ENCODE measurements at regions not wholly inside any gene's neighbourhood (a gene's known extent, or its start where the extent isn't known, plus 50 kb on each side); places are given as distances from the start of the nearest gene placed in this dataset.

DNA sequence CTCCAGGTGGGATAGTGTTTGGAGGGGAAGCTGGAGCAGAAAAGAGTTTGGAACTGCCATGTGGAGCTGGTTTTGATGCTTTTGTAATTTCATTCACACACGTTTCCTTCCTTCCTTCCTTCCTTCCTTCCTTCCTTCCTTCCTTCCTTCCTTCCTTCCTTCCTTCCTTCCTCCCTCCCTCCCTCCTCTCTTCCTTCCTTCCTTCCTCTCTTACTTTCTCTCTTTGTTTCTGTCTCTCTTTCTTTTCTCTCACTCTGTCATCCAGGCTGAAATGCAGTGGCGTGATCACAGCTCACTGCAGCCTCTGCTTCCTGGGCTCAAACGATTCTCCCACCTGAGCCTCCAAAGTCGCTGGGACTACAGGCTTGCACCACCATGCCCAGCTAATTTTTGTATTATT lies 168.0 kb upstream of the ARID2 start:
- ATAC-seq: no peak
- DNase-seq: no peak
- H3K9me3 ChIP-seq (ENCODE audit: control insufficient read depth, low read length, poor library complexity, severe bottlenecking): no peaks in the 10 kb centered on the region
- Mint-ChIP-seq H3K4me3 (no peak overlapping the region), H3K36me3 (ENCODE audit: low read depth) (no peaks in the 10 kb centered on the region), H3K4me1 (peaks cover 1% of the 10 kb centered on the region), H3K27ac (no peak overlapping the region), H3K27me3 (no peaks in the 10 kb centered on the region)

- DNase-seq (no peak), ATAC-seq (no peak)
- peaks cover 2% of the 10 kb centered on the region for H3K4me1 Mint-ChIP-seq
- no peaks in the 10 kb centered on the region for H3K9me3 ChIP-seq (ENCODE audit: control insufficient read depth, low read length, poor library complexity, severe bottlenecking)
- no peak overlapping the region for H3K4me3 Mint-ChIP-seq
- no peaks in the 10 kb centered on the region for H3K36me3 Mint-ChIP-seq (ENCODE audit: low read depth)
- H3K27ac Mint-ChIP-seq: no peak overlapping the region
- H3K27me3 Mint-ChIP-seq: peaks cover 9% of the 10 kb centered on the region
Measured at GRCh38 chr12:45565590-45565989, 163.9 kb upstream of the ARID2 start.

DNA sequence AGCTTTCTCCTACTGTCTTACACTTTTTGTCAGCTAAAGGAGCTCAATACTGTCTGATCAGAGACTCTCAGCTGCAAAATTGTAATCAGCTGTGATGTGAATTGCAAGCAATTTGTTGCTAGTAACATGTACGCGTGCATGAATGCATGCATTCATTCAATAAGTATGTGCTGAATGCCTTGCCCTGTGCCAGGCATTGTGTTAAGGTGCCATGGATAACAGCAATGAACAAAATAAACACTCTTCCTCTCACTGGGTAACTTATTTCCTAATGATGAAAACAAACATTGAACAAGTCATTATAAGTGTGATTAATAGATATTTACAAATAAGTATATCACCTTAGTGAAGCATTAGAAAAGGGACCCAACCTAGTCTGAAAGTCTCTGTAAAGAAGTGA lies 163.2 kb upstream of the ARID2 start:
- H3K4me1 Mint-ChIP-seq: peaks cover 2% of the 10 kb centered on the region
- peaks cover 11% of the 10 kb centered on the region for H3K27me3 Mint-ChIP-seq
- H3K4me3 Mint-ChIP-seq: no peak overlapping the region
- no peak for ATAC-seq
- H3K27ac Mint-ChIP-seq: no peak overlapping the region
- no peak for DNase-seq
- H3K9me3 ChIP-seq (ENCODE audit: control insufficient read depth, low read length, poor library complexity, severe bottlenecking): no peaks in the 10 kb centered on the region
- H3K36me3 Mint-ChIP-seq (ENCODE audit: low read depth): no peaks in the 10 kb centered on the region

GRCh38 chr12:45568808-45569207 lies 160.7 kb upstream of the ARID2 start:
- Mint-ChIP-seq H3K4me3 (no peak overlapping the region), H3K27ac (no peak overlapping the region), H3K27me3 (peaks cover 12% of the 10 kb centered on the region), H3K4me1 (peaks cover 2% of the 10 kb centered on the region), H3K36me3 (ENCODE audit: low read depth) (no peaks in the 10 kb centered on the region)
- DNase-seq: no peak
- ATAC-seq: no peak
- no peaks in the 10 kb centered on the region for H3K9me3 ChIP-seq (ENCODE audit: control insufficient read depth, low read length, poor library complexity, severe bottlenecking)

GRCh38 chr12:45570501-45570900 lies 159.0 kb upstream of the ARID2 start:
- Mint-ChIP-seq H3K27ac (no peak overlapping the region), H3K4me1 (peaks cover 2% of the 10 kb centered on the region), H3K4me3 (no peak overlapping the region), H3K36me3 (ENCODE audit: low read depth) (no peaks in the 10 kb centered on the region), H3K27me3 (peaks cover 20% of the 10 kb centered on the region)
- DNase-seq (no peak), ATAC-seq (no peak)
- H3K9me3 ChIP-seq (ENCODE audit: control insufficient read depth, low read length, poor library complexity, severe bottlenecking): no peaks in the 10 kb centered on the region

GRCh38 chr12:45572114-45572513 lies 157.4 kb upstream of the ARID2 start:
- Mint-ChIP-seq H3K27ac (no peak overlapping the region), H3K4me1 (peaks cover 6% of the 10 kb centered on the region), H3K27me3 (peaks cover 20% of the 10 kb centered on the region), H3K4me3 (no peak overlapping the region), H3K36me3 (ENCODE audit: low read depth) (no peaks in the 10 kb centered on the region)
- DNase-seq (no peak), ATAC-seq (no peak)
- no peaks in the 10 kb centered on the region for H3K9me3 ChIP-seq (ENCODE audit: control insufficient read depth, low read length, poor library complexity, severe bottlenecking)

DNA sequence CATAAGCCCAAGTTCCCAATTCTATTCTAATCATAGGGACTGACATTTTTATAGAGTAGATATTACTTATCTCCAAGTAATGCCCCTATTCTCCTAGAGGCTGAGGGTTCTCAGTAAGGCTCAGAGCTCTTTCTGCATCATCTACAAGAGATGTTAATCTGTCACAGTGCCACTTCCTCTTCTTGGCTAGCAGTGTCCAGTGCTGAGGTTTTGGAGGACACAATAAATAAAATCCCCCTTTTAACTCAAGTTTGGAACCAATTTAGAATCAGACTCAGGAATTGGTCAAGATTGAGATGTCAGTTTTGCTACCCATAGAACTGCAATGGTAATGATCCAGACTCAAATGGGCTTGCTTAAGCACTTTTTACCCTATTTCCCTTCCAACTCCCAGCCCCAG lies 154.1 kb upstream of the ARID2 start:
- no peak overlapping the region for H3K4me3 Mint-ChIP-seq
- no peak for ATAC-seq
- peaks cover 6% of the 10 kb centered on the region for H3K4me1 Mint-ChIP-seq
- no peaks in the 10 kb centered on the region for H3K36me3 Mint-ChIP-seq (ENCODE audit: low read depth)
- H3K27me3 Mint-ChIP-seq: peaks cover 13% of the 10 kb centered on the region
- no peak for DNase-seq
- no peak overlapping the region for H3K27ac Mint-ChIP-seq
- H3K9me3 ChIP-seq (ENCODE audit: control insufficient read depth, low read length, poor library complexity, severe bottlenecking): no peaks in the 10 kb centered on the region

DNA sequence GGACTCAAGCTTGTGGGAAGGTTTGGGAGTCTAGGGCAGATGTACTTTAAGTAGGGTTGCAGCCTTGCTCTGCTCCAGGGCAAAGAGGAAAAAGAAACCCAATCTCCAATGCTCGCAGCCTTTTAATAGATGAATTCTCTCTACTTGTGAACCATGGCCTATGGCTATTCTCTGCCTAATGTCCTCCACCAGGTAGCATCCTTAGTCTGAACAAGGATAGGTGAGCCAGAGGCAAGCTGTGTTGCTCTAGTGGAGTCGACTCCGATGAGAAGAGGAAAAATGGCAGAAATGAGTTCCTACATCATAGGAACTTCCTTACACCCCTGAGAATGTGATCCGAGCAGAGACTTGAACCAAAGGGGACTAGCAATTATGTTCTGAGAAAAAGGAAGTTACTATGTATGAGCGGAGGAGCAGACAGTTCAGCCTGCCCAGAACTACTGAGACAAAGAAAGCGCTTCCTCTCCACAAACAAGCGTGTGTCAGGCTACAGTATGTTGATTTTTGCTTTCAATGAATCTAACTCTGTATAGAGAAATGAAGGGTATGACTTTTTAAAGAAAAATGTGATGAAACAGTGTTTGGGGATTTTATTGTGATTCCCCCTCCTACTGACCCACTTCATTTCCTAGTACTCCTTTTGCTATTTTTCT lies 153.6 kb upstream of the ARID2 start:
- H3K4me3 Mint-ChIP-seq: no peak overlapping the region
- H3K27ac Mint-ChIP-seq: no peak overlapping the region
- peaks cover 6% of the 10 kb centered on the region for H3K4me1 Mint-ChIP-seq
- peaks cover 10% of the 10 kb centered on the region for H3K27me3 Mint-ChIP-seq
- no peaks in the 10 kb centered on the region for H3K36me3 Mint-ChIP-seq (ENCODE audit: low read depth)
- no peak for DNase-seq
- no peaks in the 10 kb centered on the region for H3K9me3 ChIP-seq (ENCODE audit: control insufficient read depth, low read length, poor library complexity, severe bottlenecking)
- ATAC-seq: peak; percentile 55

GRCh38 chr12:45577844-45578399 lies 151.6 kb upstream of the ARID2 start:
- H3K27me3 Mint-ChIP-seq: peaks cover 10% of the 10 kb centered on the region
- no peaks in the 10 kb centered on the region for H3K36me3 Mint-ChIP-seq (ENCODE audit: low read depth)
- H3K4me3 Mint-ChIP-seq: no peak overlapping the region
- ATAC-seq (no peak), DNase-seq (no peak)
- no peak overlapping the region for H3K27ac Mint-ChIP-seq
- peaks cover 6% of the 10 kb centered on the region for H3K4me1 Mint-ChIP-seq
- no peaks in the 10 kb centered on the region for H3K9me3 ChIP-seq (ENCODE audit: control insufficient read depth, low read length, poor library complexity, severe bottlenecking)

DNA sequence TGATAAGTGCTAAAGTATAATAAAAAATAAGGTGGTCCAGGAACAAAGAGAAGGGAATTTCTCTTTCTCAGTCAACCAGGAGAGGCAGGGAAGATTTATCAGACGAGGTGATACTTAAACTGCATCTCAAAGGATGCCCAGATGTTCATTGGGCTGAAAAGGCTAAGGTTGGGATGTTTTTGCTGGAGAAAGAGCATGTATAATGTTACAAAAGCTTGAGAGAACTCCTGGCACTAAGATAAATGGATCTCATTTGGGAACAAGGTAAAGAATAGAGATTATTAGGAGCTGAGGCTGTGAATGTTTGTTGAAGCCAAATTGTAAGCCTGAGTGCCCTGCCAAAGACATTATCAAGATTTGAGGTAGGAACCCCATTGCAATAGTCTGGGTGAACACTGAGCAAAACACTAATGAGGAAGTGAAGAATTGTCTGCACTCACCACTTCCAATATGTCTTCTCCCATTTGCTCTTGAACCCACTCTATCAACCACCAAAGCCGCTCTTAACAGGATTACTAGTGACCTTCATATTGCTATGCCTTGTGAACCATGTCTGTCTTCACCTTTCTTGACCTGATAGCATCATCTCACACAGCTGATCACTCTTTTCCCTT lies 149.0 kb upstream of the ARID2 start:
- no peak overlapping the region for H3K27ac Mint-ChIP-seq
- no peaks in the 10 kb centered on the region for H3K36me3 Mint-ChIP-seq (ENCODE audit: low read depth)
- peaks cover 9% of the 10 kb centered on the region for H3K27me3 Mint-ChIP-seq
- H3K9me3 ChIP-seq (ENCODE audit: control insufficient read depth, low read length, poor library complexity, severe bottlenecking): no peaks in the 10 kb centered on the region
- no peak for DNase-seq
- no peak for ATAC-seq
- H3K4me3 Mint-ChIP-seq: no peak overlapping the region
- peaks cover 6% of the 10 kb centered on the region for H3K4me1 Mint-ChIP-seq

GRCh38 chr12:45581112-45581511 lies 148.4 kb upstream of the ARID2 start:
- H3K27me3 Mint-ChIP-seq: peaks cover 9% of the 10 kb centered on the region

DNA sequence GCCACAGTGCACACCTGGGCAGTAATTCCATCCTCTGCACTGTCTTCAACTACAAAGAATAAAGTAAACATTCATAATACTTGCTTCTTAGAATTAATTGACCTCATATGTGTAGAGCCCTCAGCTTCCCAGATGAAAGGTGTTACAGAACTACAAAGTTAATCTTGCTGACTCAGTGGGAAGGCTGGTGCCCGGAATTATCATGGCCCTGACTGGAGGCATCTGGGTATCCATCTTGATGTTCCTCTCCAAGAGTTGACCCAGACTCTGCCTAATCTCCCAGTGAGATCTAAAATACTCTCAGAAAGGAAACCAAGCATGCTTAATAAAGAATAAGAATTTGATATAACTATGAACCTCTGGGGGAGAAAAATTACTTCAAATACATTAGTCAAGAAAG lies 147.0 kb upstream of the ARID2 start:
- no peak overlapping the region for H3K27ac Mint-ChIP-seq
- ATAC-seq (no peak), DNase-seq (no peak)
- no peaks in the 10 kb centered on the region for H3K36me3 Mint-ChIP-seq (ENCODE audit: low read depth)
- no peaks in the 10 kb centered on the region for H3K4me1 Mint-ChIP-seq
- H3K4me3 Mint-ChIP-seq: no peak overlapping the region
- peaks cover 9% of the 10 kb centered on the region for H3K27me3 Mint-ChIP-seq
- H3K9me3 ChIP-seq (ENCODE audit: control insufficient read depth, low read length, poor library complexity, severe bottlenecking): no peaks in the 10 kb centered on the region

More at GRCh38 chr12:45581112-45581511, 148.4 kb upstream of the ARID2 start:
- H3K4me1 Mint-ChIP-seq: peaks cover 4% of the 10 kb centered on the region
- no peaks in the 10 kb centered on the region for H3K36me3 Mint-ChIP-seq (ENCODE audit: low read depth)
- no peak for ATAC-seq
- no peak for DNase-seq
- H3K9me3 ChIP-seq (ENCODE audit: control insufficient read depth, low read length, poor library complexity, severe bottlenecking): no peaks in the 10 kb centered on the region
- no peak overlapping the region for H3K27ac Mint-ChIP-seq
- no peak overlapping the region for H3K4me3 Mint-ChIP-seq

DNA sequence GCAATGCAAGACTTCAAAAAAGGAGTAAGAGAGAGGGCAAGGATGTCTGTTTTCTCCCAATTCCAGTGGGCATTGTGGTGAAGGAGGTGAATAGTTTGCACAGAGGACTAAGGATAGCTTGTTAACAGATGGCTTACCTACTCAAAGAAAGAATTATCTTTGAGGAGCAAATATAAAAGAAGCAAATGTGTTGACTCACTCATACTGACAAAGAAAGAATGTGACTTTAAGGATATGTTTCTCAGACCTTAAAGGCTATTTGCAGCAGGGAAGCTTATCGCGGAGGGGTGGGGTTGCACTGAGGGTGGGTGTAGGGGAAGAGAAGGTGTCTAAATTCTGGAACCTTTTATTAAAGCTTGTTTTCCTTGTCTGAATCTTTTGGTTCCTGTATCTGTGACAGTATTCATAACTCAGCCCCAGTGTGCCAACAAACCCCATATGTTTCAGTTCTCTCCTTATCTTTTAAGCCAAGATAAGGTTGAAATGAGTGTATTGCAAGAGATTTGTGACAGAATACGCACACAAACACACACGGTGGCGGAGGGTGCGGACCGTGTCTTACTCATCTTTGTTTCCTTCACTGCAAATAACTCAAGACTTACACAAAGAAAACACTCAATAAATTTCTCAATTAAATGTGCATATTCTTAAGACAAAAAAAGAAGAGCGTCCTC lies 146.4 kb upstream of the ARID2 start:
- no peaks in the 10 kb centered on the region for H3K9me3 ChIP-seq (ENCODE audit: control insufficient read depth, low read length, poor library complexity, severe bottlenecking)
- H3K27me3 Mint-ChIP-seq: peaks cover 9% of the 10 kb centered on the region
- no peak overlapping the region for H3K4me3 Mint-ChIP-seq
- ATAC-seq: no peak
- no peak overlapping the region for H3K27ac Mint-ChIP-seq
- DNase-seq: no peak
- no peaks in the 10 kb centered on the region for H3K4me1 Mint-ChIP-seq
- no peaks in the 10 kb centered on the region for H3K36me3 Mint-ChIP-seq (ENCODE audit: low read depth)
